Naive thymus-derived CD8-positive, alpha-beta T cell (primary cell): ENCODE measurements at regions not wholly inside any gene's neighbourhood (a gene's known extent, or its start where the extent isn't known, plus 50 kb on each side); places are given as distances from the start of the nearest gene placed in this dataset.
A peak's percentile ranks its signal among the peaks of the same experiment; 100 is the strongest.

ENCODE experiments used
- ATAC-seq, 2 donors: fragments of 150-1000 bp; cut with Tn5 transposase in 1 of 2; sonication (Bioruptor Pico), chemical (Tn5 transposase) in 1 of 2; 1 replicate in 1 of 2; 2 replicates in 1 of 2; pipeline ENCODE4 v1.10.0; 2021; ENCODE audit warnings: mild to moderate bottlenecking in 2 of 2, moderate library complexity in 2 of 2
- POLR2A ChIA-PET: fragments of 350-600 bp; sonication (Branson Sonifier 250); formaldehyde crosslinking; loops from one replicate; lab custom pipeline; 2021; ENCODE audit warnings: antibody characterized with exemption; lab: Charles Lee
- DNase-seq, 10 donors: peaks; one replicate each; pipeline versions ENCODE4 v3.0.0 to v3.0.0-alpha.2; 2020 to 2022
- H3K27ac Mint-ChIP-seq, 10 donors: one replicate each; pipeline ENCODE4 v1.8.0; 2020 to 2022; ENCODE audit warnings: mild to moderate bottlenecking in 10 of 10, mixed read lengths in 10 of 10, moderate library complexity in 4 of 10, inconsistent platforms in 1 of 10
- H3K27me3 Mint-ChIP-seq, 5 donors: one replicate each; pipeline ENCODE4 v1.8.0; 2021 to 2022; ENCODE audit warnings: mixed read lengths in 5 of 5
- H3K36me3 Mint-ChIP-seq, 3 donors: one replicate each; pipeline ENCODE4 v1.8.0; 2020 to 2022; ENCODE audit warnings: mixed read lengths in 3 of 3, mild to moderate bottlenecking in 2 of 3, inconsistent platforms in 1 of 3
- H3K4me1 Mint-ChIP-seq, 4 donors: one replicate each; pipeline ENCODE4 v1.8.0; 2021 to 2022; ENCODE audit warnings: mixed read lengths in 4 of 4
- H3K4me3 Mint-ChIP-seq, 10 donors: one replicate each; pipeline ENCODE4 v1.8.0; 2020 to 2022; ENCODE audit warnings: mild to moderate bottlenecking in 10 of 10, mixed read lengths in 10 of 10, moderate library complexity in 6 of 10, inconsistent platforms in 1 of 10
- H3K9me3 Mint-ChIP-seq, 9 donors: one replicate each; pipeline ENCODE4 v1.8.0; 2020 to 2022; ENCODE audit warnings: mixed read lengths in 9 of 9, mild to moderate bottlenecking in 3 of 9, inconsistent platforms in 1 of 9, moderate library complexity in 1 of 9

- ATAC-seq (no peak), DNase-seq (no peak)
- Mint-ChIP-seq H3K36me3 (no peaks in the 10 kb centered on the region), H3K9me3 (no peaks in the 10 kb centered on the region), H3K4me3 (no peak overlapping the region), H3K4me1 (peaks cover 7 to 62% (median 31%) of the 10 kb centered on the region in 4 donors), H3K27ac (peak overlapping the region in 4 of 10 donors; percentile 20 to 92 (median 52)), H3K27me3 (no peaks in the 10 kb centered on the region)
- POLR2A ChIA-PET: interaction anchor here (0.8 kb wide), 1 partner anchor 22 kb away, joined by 3 read pairs; no protein-coding TSS in a partner anchor
Observed at GRCh38 chr13:50104493-50104892, 89.2 kb downstream of the KCNRG start.

GRCh38 chr13:50106559-50106958 lies 91.3 kb downstream of the KCNRG start:
- Mint-ChIP-seq H3K27me3 (no peaks in the 10 kb centered on the region), H3K36me3 (no peaks in the 10 kb centered on the region), H3K4me1 (peaks cover 7 to 64% (median 30%) of the 10 kb centered on the region in 4 donors), H3K9me3 (no peaks in the 10 kb centered on the region), H3K27ac (peak overlapping the region; percentile 17 to 93 (median 90)), H3K4me3 (peak overlapping the region in 9 of 10 donors; percentile 0 to 80 (median 67))
- DNase-seq: peak in 3 of 10 donors; percentile 11 to 17 (median 16)
- POLR2A ChIA-PET: interaction anchor here (1.6 to 1.9 kb wide), 2 partner anchors 19 to 24 kb away, joined by 7 to 20 read pairs; no protein-coding TSS in a partner anchor
- peak; percentile 49 to 61 for ATAC-seq

- Mint-ChIP-seq H3K27ac (peak overlapping the region in 8 of 10 donors; percentile 35 to 92 (median 90)), H3K9me3 (no peaks in the 10 kb centered on the region), H3K4me3 (peak overlapping the region in 3 of 10 donors; percentile 12 to 80 (median 49)), H3K36me3 (no peaks in the 10 kb centered on the region), H3K27me3 (no peaks in the 10 kb centered on the region), H3K4me1 (peaks cover 7 to 61% (median 30%) of the 10 kb centered on the region in 4 donors)
- POLR2A ChIA-PET: interaction anchor here (1.5 to 1.9 kb wide), 3 partner anchors 18 to 25 kb away, joined by 5 to 20 read pairs (median 7); no protein-coding TSS in a partner anchor
- DNase-seq: no peak
- no peak for ATAC-seq
Observed at GRCh38 chr13:50107205-50107604, 92.0 kb downstream of the KCNRG start.

GRCh38 chr13:50114961-50115360 lies 99.7 kb downstream of the KCNRG start:
- H3K4me3 Mint-ChIP-seq: no peak overlapping the region
- H3K27ac Mint-ChIP-seq: no peak overlapping the region
- DNase-seq: no peak
- no peaks in the 10 kb centered on the region for H3K27me3 Mint-ChIP-seq
- H3K36me3 Mint-ChIP-seq: no peaks in the 10 kb centered on the region
- no peaks in the 10 kb centered on the region for H3K9me3 Mint-ChIP-seq
- peaks cover 1 to 31% (median 5%) of the 10 kb centered on the region in 4 donors for H3K4me1 Mint-ChIP-seq
- POLR2A ChIA-PET: interaction anchor here (0.8 to 1.2 kb wide), 2 partner anchors 9 to 12 kb away, joined by 5 to 8 read pairs; no protein-coding TSS in a partner anchor
- ATAC-seq: no peak

GRCh38 chr13:50115695-50116094 lies 100.5 kb downstream of the KCNRG start:
- POLR2A ChIA-PET: interaction anchor here (0.5 to 1.4 kb wide), 3 partner anchors 8 to 24 kb away, joined by 3 to 8 read pairs (median 7); no protein-coding TSS in a partner anchor
- Mint-ChIP-seq H3K9me3 (no peaks in the 10 kb centered on the region), H3K4me1 (peaks cover 1 to 31% (median 5%) of the 10 kb centered on the region in 4 donors), H3K27me3 (no peaks in the 10 kb centered on the region), H3K4me3 (no peak overlapping the region), H3K27ac (no peak overlapping the region), H3K36me3 (no peaks in the 10 kb centered on the region)
- no peak for ATAC-seq
- DNase-seq: no peak

GRCh38 chr13:50116430-50116973 lies 101.3 kb downstream of the KCNRG start:
- Mint-ChIP-seq H3K27ac (peak overlapping the region in 1 of 10 donors; percentile 32), H3K4me3 (peak overlapping the region in 1 of 10 donors; percentile 17), H3K4me1 (peaks cover 1 to 31% (median 8%) of the 10 kb centered on the region in 4 donors), H3K36me3 (no peaks in the 10 kb centered on the region), H3K9me3 (no peaks in the 10 kb centered on the region), H3K27me3 (no peaks in the 10 kb centered on the region)
- no peak for DNase-seq
- no peak for ATAC-seq
- POLR2A ChIA-PET: interaction anchor here (0.8 to 1.4 kb wide), 2 partner anchors 8 to 10 kb away, joined by 3 to 7 read pairs; no protein-coding TSS in a partner anchor

- DNase-seq: no peak
- Mint-ChIP-seq H3K4me3 (no peak overlapping the region), H3K36me3 (no peaks in the 10 kb centered on the region), H3K4me1 (peaks cover 14 to 44% (median 27%) of the 10 kb centered on the region in 4 donors), H3K27ac (no peak overlapping the region), H3K9me3 (no peaks in the 10 kb centered on the region), H3K27me3 (no peaks in the 10 kb centered on the region)
- ATAC-seq: no peak
- POLR2A ChIA-PET: interaction anchor here (0.7 kb wide), 1 partner anchor 696 kb away, joined by 4 read pairs; no protein-coding TSS in a partner anchor
Observed at GRCh38 chr13:50119591-50119990, 104.3 kb downstream of the KCNRG start.

GRCh38 chr13:50122455-50122854 lies 107.2 kb downstream of the KCNRG start:
- POLR2A ChIA-PET: interaction anchor here (0.5 to 1.0 kb wide), 2 partner anchors 40 to 89 kb away, joined by 3 to 5 read pairs; no protein-coding TSS in a partner anchor
- Mint-ChIP-seq H3K27ac (peak overlapping the region in 7 of 10 donors; percentile 54 to 98 (median 96)), H3K36me3 (no peaks in the 10 kb centered on the region), H3K27me3 (peaks cover 0 to 15% (median 6%) of the 10 kb centered on the region in 5 donors), H3K4me1 (peaks cover 19 to 52% (median 37%) of the 10 kb centered on the region in 4 donors), H3K4me3 (peak overlapping the region in 5 of 10 donors; percentile 5 to 93 (median 43)), H3K9me3 (no peaks in the 10 kb centered on the region)
- ATAC-seq: no peak
- DNase-seq: no peak

- peaks cover 19 to 52% (median 37%) of the 10 kb centered on the region in 4 donors for H3K4me1 Mint-ChIP-seq
Observed at GRCh38 chr13:50123002-50123401, 107.8 kb downstream of the KCNRG start.

GRCh38 chr13:50123515-50123861 lies 108.2 kb downstream of the KCNRG start:
- Mint-ChIP-seq H3K4me3 (peak overlapping the region; percentile 85 to 93 (median 91)), H3K27ac (peak overlapping the region; percentile 76 to 98 (median 96)), H3K9me3 (no peaks in the 10 kb centered on the region), H3K4me1 (peaks cover 19 to 57% (median 38%) of the 10 kb centered on the region in 4 donors), H3K36me3 (no peaks in the 10 kb centered on the region), H3K27me3 (peaks cover 0 to 25% (median 9%) of the 10 kb centered on the region in 5 donors)
- no peak for ATAC-seq
- POLR2A ChIA-PET: interaction anchor here (1.7 to 6.3 kb wide), 10 partner anchors 8 to 788 kb away, joined by 5 to 176 read pairs (median 16); partner anchors contain the start of genes RNASEH2B and TRIM13
- peak in 3 of 10 donors; percentile 18 to 57 (median 54) for DNase-seq

More at GRCh38 chr13:50123002-50123401, 107.8 kb downstream of the KCNRG start:
- DNase-seq (peak in 1 of 10 donors; percentile 6), ATAC-seq (no peak)
- H3K27ac Mint-ChIP-seq: peak overlapping the region; percentile 76 to 98 (median 96)
- peaks cover 0 to 20% (median 6%) of the 10 kb centered on the region in 5 donors for H3K27me3 Mint-ChIP-seq
- no peaks in the 10 kb centered on the region for H3K36me3 Mint-ChIP-seq
- peak overlapping the region; percentile 85 to 93 (median 91) for H3K4me3 Mint-ChIP-seq
- POLR2A ChIA-PET: interaction anchor here (0.5 to 6.3 kb wide), 11 partner anchors 8 to 788 kb away, joined by 3 to 176 read pairs (median 10); partner anchors contain the start of genes RNASEH2B and TRIM13
- no peaks in the 10 kb centered on the region for H3K9me3 Mint-ChIP-seq

GRCh38 chr13:50123862-50124535 lies 108.8 kb downstream of the KCNRG start:
- H3K27me3 Mint-ChIP-seq: peaks cover 2 to 30% (median 11%) of the 10 kb centered on the region in 5 donors
- POLR2A ChIA-PET: interaction anchor here (0.6 to 6.3 kb wide), 24 partner anchors 7 to 793 kb away, joined by 3 to 176 read pairs (median 5); partner anchors contain the start of genes CAB39L, EBPL, PHF11 and RNASEH2B
- H3K27ac Mint-ChIP-seq: peak overlapping the region; percentile 76 to 98 (median 96)
- ATAC-seq: peak; percentile 66 to 75
- H3K4me3 Mint-ChIP-seq: peak overlapping the region; percentile 86 to 96 (median 91)
- H3K36me3 Mint-ChIP-seq: peaks cover 0 to under 1% (median 0%) of the 10 kb centered on the region in 3 donors
- H3K9me3 Mint-ChIP-seq: no peaks in the 10 kb centered on the region
- peak in 8 of 10 donors; percentile 36 to 77 (median 60) for DNase-seq
- H3K4me1 Mint-ChIP-seq: peaks cover 19 to 57% (median 39%) of the 10 kb centered on the region in 4 donors
